K562 (cell line): ENCODE measurements at regions not wholly inside any gene's neighbourhood (a gene's known extent, or its start where the extent isn't known, plus 50 kb on each side); places are given as distances from the start of the nearest gene placed in this dataset.

Source experiments
- ARID4B ChIP-seq: sonication (generic); formaldehyde crosslinking; IDR thresholded peaks from 2 replicates; pipeline ENCODE4 v1.8.0; 2022; ENCODE audit warnings: mild to moderate bottlenecking, missing genetic modification reagents
- CTCF ChIP-seq, 3 experiments: IDR thresholded peaks in 2 of 3; conservative IDR thresholded peaks in 1 of 3; 2 replicates each; pipeline ENCODE4 v1.5.1; 2011 to 2012; ENCODE audit warnings: low read length in 3 of 3, mild to moderate bottlenecking in 3 of 3, control low read depth in 2 of 3, improper control_type of control experiment in 1 of 3, inconsistent platforms in 1 of 3, low read depth in 1 of 3, mixed read lengths in 1 of 3, moderate library complexity in 1 of 3; ENCODE audit not compliant: insufficient read depth in 2 of 3
- E2F1 ChIP-seq: sonication (generic); formaldehyde crosslinking; IDR thresholded peaks from 2 replicates; pipeline ENCODE4 v1.8.1; 2023; ENCODE audit warnings: mild to moderate bottlenecking, missing genetic modification reagents, moderate library complexity
- FOXA1 ChIP-seq: fragments of 450-650 bp; IDR thresholded peaks from 2 replicates; pipeline ENCODE4 v1.6.1; 2016; ENCODE audit warnings: mild to moderate bottlenecking, borderline replicate concordance
- HDAC1 ChIP-seq, 2 experiments: fragments of 450-650 bp; IDR thresholded peaks; 2 replicates each; pipeline ENCODE4 v1.6.1; 2016 to 2017; ENCODE audit warnings: inconsistent platforms in 1 of 2, mild to moderate bottlenecking in 1 of 2, moderate library complexity in 1 of 2
- IRF9 ChIP-seq: fragments of 450-650 bp; IDR thresholded peaks from 2 replicates; pipeline ENCODE4 v1.6.1; 2016; ENCODE audit warnings: missing biosample characterization, missing genetic modification characterization
- NKRF ChIP-seq: fragments of 450-650 bp; IDR thresholded peaks from 2 replicates; pipeline ENCODE4 v1.6.1; 2016; ENCODE audit warnings: borderline replicate concordance
- POLR2AphosphoS5 ChIP-seq: IDR thresholded peaks from 2 replicates; pipeline ENCODE4 v1.6.1; 2011; ENCODE audit warnings: mild to moderate bottlenecking, low read depth, low read length, moderate library complexity; ENCODE audit not compliant: control insufficient read depth, insufficient read depth
- TAL1 ChIP-seq: fragments of 450-650 bp; IDR thresholded peaks from 2 replicates; pipeline ENCODE4 v1.6.1; 2016; ENCODE audit warnings: mild to moderate bottlenecking
- TEAD1 ChIP-seq, 2 experiments: fragments of 450-650 bp in 1 of 2; sonication (generic) in 1 of 2; formaldehyde crosslinking; IDR thresholded peaks; 2 replicates each; pipeline versions ENCODE4 v1.4.0 to v1.8.0; 2020 to 2022; ENCODE audit warnings: mild to moderate bottlenecking in 2 of 2, missing genetic modification reagents in 1 of 2
- TEAD2 ChIP-seq: fragments of 450-650 bp; IDR thresholded peaks from 2 replicates; pipeline ENCODE4 v1.6.1; 2016; ENCODE audit warnings: missing genetic modification characterization, control low read depth, missing compliant biosample characterization
- ZBTB49 ChIP-seq: sonication (generic); formaldehyde crosslinking; IDR thresholded peaks from 2 replicates; pipeline ENCODE4 v1.8.0; 2022; ENCODE audit warnings: missing genetic modification reagents, mild to moderate bottlenecking, borderline replicate concordance
- ZNF253 ChIP-seq: fragments of 250-450 bp; sonication (Bioruptor Pico); conservative IDR thresholded peaks from 2 replicates; pipeline ENCODE4 v1.6.1; 2021; ENCODE audit warnings: mild to moderate bottlenecking
- ZNF609 ChIP-seq: sonication (generic); formaldehyde crosslinking; IDR thresholded peaks from 2 replicates; pipeline ENCODE4 v1.8.1; 2023; ENCODE audit warnings: missing genetic modification reagents, mild to moderate bottlenecking, borderline replicate concordance

GRCh38 chr1:56180520-56181190 is 398.7 kb downstream of the PLPP3 start:
- TF ChIP-seq ZNF609 (CRISPR knock-in tag) (no peak), NKRF (no peak), CTCF (IDR thresholded peaks at IDR 0.05 in 2 of 3, conservative IDR thresholded peaks at IDR 0.05 in 1 of 3; ENCODE audit: insufficient read depth in 2 of 3, low read depth in 1 of 3, low read length in 3 of 3) (no peak), ZNF253 (CRISPR knock-in tag) (no peak), HDAC1 (IDR thresholded peaks at IDR 0.05) (no peak), IRF9 (tag) (no peak), ZBTB49 (CRISPR knock-in tag) (no peak), E2F1 (CRISPR knock-in tag) (no peak), ARID4B (CRISPR knock-in tag) (no peak), TEAD2 (tag) (no peak), POLR2AphosphoS5 (no peak), TAL1 (no peak), FOXA1 (no peak), TEAD1 (CRISPR knock-in tag; IDR thresholded peaks at IDR 0.05) (no peak)
